ENCODE measurements at regions not wholly inside any gene's neighbourhood (a gene's known extent, or its start where the extent isn't known, plus 50 kb on each side); places are given as distances from the start of the nearest gene placed in this dataset.

DNA sequence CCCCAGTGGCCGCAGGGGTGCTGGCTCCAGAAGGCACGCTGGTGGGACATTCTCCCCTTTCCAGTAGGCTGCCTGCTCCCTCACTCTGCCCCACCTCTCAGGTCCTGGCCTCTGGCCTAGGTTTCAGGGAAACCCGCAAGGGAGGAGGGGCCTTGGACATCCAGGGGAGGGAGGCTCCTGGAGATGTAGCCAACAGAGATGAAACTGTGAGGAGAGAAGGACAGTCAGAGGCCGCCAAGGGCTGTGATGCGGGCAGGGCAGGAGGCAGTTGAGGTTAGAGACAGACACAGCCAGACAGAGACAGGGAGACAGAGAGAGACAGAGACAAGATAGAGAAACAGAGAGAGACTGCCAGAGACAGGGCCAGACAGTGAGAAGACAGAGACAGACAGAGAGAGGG lies 127.7 kb downstream of the UQCRFS1 start:
- TF ChIP-seq, protein P1, sequence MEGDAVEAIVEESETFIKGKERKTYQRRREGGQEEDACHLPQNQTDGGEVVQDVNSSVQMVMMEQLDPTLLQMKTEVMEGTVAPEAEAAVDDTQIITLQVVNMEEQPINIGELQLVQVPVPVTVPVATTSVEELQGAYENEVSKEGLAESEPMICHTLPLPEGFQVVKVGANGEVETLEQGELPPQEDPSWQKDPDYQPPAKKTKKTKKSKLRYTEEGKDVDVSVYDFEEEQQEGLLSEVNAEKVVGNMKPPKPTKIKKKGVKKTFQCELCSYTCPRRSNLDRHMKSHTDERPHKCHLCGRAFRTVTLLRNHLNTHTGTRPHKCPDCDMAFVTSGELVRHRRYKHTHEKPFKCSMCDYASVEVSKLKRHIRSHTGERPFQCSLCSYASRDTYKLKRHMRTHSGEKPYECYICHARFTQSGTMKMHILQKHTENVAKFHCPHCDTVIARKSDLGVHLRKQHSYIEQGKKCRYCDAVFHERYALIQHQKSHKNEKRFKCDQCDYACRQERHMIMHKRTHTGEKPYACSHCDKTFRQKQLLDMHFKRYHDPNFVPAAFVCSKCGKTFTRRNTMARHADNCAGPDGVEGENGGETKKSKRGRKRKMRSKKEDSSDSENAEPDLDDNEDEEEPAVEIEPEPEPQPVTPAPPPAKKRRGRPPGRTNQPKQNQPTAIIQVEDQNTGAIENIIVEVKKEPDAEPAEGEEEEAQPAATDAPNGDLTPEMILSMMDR (IDR thresholded peaks at IDR 0.05; ENCODE audit: low read depth, low read length) = no peak
- TF ChIP-seq POLR2A (IDR thresholded peaks at IDR 0.05; ENCODE audit: extremely low read depth, insufficient read length) = no peak
- TF ChIP-seq, protein P2, sequence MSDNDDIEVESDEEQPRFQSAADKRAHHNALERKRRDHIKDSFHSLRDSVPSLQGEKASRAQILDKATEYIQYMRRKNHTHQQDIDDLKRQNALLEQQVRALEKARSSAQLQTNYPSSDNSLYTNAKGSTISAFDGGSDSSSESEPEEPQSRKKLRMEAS (IDR thresholded peaks at IDR 0.05; ENCODE audit: low read depth, low read length) = no peak
